Tibial artery (tissue), 4 donors: ENCODE measurements at regions not wholly inside any gene's neighbourhood (a gene's known extent, or its start where the extent isn't known, plus 50 kb on each side); places are given as distances from the start of the nearest gene placed in this dataset.

Source experiments
- DNase-seq, 2 donors: peaks; one replicate each; pipeline ENCODE4 v3.0.0-alpha.2; 2019
- H3K27ac ChIP-seq, 2 donors: fragments of 200-600 bp; sonication (generic) in 1 of 2; 1 replicate in 1 of 2; 2 replicates in 1 of 2; pipeline ENCODE4 v1.5.1; 2018 to 2019; ENCODE audit warnings: mild to moderate bottlenecking in 1 of 2
- H3K27me3 ChIP-seq, 2 donors: fragments of 200-600 bp; sonication (generic) in 1 of 2; one replicate each; pipeline versions ENCODE4 v1.5.1 to v1.6.0; 2016 to 2019
- H3K36me3 ChIP-seq, 3 donors: fragments of 200-600 bp; sonication (generic) in 2 of 3; one replicate each; pipeline ENCODE4 v1.5.1; 2016 to 2019; ENCODE audit warnings: mild to moderate bottlenecking in 2 of 3
- H3K4me1 ChIP-seq, 4 donors: fragments of 200-600 bp; sonication (generic) in 2 of 4; 1 replicate in 3 of 4; 2 replicates in 1 of 4; pipeline ENCODE4 v1.5.1; 2016 to 2019
- H3K4me3 ChIP-seq, 2 donors: fragments of 200-600 bp; sonication (generic) in 1 of 2; 1 replicate in 1 of 2; 2 replicates in 1 of 2; pipeline ENCODE4 v1.5.1; 2018 to 2019; ENCODE audit warnings: mild to moderate bottlenecking in 2 of 2
- H3K9me3 ChIP-seq, 3 donors: fragments of 200-600 bp; sonication (generic) in 1 of 3; one replicate each; pipeline ENCODE4 v1.5.1; 2016 to 2019
- intact Hi-C: fragments of 100-400 bp; cut with DNase I; formaldehyde crosslinking; loops from one replicate; pipeline ENCODE4 v1.15.0; 2023; ENCODE audit warnings: low total_unique reads
- TF ChIP-seq, protein P1 (sequence below), 2 experiments: fragments of 200-600 bp in 1 of 2; fragments of 450-650 bp in 1 of 2; IDR thresholded peaks; one replicate each; pipeline ENCODE4 v1.5.1; 2017 to 2019; ENCODE audit warnings: antibody characterized with exemption in 2 of 2, mild to moderate bottlenecking in 1 of 2, moderate library complexity in 1 of 2

DNA sequence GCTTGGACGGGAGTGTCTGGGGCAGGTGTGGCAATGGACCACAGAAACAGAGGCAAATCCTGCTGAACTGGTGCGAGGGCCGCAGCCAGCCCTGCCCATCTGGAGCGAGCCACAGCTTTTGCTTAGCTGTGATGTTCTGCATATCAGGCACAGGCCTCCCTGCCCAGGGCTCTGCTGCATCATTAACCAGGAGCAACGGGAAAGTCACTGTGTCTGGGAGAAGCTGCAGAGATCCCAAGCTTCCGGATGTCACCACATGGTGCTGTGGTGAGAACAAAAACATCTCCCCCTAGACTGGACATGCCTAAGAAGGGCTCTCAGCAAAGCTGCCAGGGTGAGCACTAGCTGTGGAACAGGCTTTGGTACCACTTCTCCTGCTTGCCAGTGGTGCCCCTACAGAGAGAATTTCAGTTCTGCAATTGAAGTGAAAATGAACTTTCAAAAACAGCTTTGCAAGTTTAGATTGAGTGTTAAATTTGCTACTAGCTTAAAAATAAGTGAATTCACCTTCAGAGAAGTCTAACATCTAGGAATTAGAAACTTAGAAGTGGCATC is 172.9 kb upstream of the MYT1L start:
- no peak for DNase-seq
- no peaks in the 10 kb centered on the region for H3K4me1 ChIP-seq
- H3K27ac ChIP-seq = no peak overlapping the region
- H3K4me3 ChIP-seq = no peak overlapping the region
- intact Hi-C loops = no loop called here
- peaks cover 0 to 12% (median 0%) of the 10 kb centered on the region in 3 donors for H3K9me3 ChIP-seq
- H3K36me3 ChIP-seq = no peaks in the 10 kb centered on the region
- TF ChIP-seq, protein P1, sequence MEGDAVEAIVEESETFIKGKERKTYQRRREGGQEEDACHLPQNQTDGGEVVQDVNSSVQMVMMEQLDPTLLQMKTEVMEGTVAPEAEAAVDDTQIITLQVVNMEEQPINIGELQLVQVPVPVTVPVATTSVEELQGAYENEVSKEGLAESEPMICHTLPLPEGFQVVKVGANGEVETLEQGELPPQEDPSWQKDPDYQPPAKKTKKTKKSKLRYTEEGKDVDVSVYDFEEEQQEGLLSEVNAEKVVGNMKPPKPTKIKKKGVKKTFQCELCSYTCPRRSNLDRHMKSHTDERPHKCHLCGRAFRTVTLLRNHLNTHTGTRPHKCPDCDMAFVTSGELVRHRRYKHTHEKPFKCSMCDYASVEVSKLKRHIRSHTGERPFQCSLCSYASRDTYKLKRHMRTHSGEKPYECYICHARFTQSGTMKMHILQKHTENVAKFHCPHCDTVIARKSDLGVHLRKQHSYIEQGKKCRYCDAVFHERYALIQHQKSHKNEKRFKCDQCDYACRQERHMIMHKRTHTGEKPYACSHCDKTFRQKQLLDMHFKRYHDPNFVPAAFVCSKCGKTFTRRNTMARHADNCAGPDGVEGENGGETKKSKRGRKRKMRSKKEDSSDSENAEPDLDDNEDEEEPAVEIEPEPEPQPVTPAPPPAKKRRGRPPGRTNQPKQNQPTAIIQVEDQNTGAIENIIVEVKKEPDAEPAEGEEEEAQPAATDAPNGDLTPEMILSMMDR (IDR thresholded peaks at IDR 0.05) = no peak
- H3K27me3 ChIP-seq = peaks cover 0 to 6% of the 10 kb centered on the region in 2 donors

DNA sequence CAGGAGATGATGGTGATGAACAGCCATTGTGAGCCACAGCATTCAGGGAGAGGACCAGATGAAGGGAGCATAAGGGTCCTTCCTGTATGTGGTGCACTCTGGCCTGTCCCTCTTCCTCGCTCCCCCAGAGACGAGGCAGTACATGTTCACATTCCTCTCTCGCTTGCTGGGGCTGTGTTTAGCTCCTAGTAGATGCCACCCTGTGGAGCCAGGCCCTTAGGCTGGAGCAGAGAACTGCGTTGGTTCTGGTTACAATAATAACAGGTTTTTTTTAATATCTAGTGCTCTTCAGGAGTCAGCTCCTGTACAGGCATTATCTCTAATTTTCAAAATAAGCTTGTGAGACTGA is 171.1 kb upstream of the MYT1L start:
- no peaks in the 10 kb centered on the region for H3K27me3 ChIP-seq
- H3K4me3 ChIP-seq = no peak overlapping the region
- peaks cover 0 to 12% (median 0%) of the 10 kb centered on the region in 3 donors for H3K9me3 ChIP-seq
- no peak overlapping the region for H3K27ac ChIP-seq
- DNase-seq = no peak
- H3K4me1 ChIP-seq = no peaks in the 10 kb centered on the region
- H3K36me3 ChIP-seq = no peaks in the 10 kb centered on the region
- TF ChIP-seq, protein P1 (IDR thresholded peaks at IDR 0.05) = no peak
- intact Hi-C loops = no loop called here

DNA sequence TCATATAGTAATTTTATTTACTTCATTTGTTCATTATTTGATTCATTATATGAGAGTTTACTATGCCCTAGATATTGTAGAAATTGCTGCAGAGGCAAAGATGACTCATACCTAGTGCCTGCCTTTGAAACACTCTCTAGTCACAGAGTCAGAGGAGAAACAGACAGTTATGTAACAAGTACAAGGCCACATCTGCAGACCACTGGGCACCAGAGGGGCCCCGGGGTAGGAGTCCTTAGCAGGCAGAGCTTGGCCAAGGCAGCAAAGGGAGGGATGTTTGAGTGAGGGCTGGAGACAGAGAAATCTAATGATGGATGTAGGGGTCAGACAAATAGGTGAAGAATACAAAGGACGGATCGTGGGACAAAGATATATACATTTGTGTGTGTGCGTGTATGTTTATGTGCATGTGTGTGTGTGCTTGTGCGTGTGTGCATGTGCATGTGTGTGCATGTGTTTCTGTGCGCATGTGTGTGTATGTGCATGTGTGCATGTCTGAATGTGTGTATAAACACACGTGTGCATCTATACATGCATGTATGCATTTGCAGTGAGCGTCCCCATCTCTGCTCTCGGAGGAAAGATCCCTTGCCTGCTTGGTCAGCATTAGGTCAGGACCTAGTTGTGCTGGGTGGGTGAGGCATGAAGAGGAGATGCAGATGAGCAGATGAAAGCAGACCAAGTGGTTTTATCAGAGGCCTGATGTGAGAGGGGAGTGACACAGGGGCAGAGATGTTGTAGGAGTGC is 170.6 kb upstream of the MYT1L start:
- no peak for DNase-seq
- TF ChIP-seq, protein P1 (IDR thresholded peaks at IDR 0.05) = no peak
- no peak overlapping the region for H3K4me3 ChIP-seq
- H3K27me3 ChIP-seq = no peaks in the 10 kb centered on the region
- no peaks in the 10 kb centered on the region for H3K4me1 ChIP-seq
- intact Hi-C loops = no loop called here
- no peaks in the 10 kb centered on the region for H3K36me3 ChIP-seq
- H3K27ac ChIP-seq = no peak overlapping the region
- peaks cover 0 to 12% (median 0%) of the 10 kb centered on the region in 3 donors for H3K9me3 ChIP-seq

DNA sequence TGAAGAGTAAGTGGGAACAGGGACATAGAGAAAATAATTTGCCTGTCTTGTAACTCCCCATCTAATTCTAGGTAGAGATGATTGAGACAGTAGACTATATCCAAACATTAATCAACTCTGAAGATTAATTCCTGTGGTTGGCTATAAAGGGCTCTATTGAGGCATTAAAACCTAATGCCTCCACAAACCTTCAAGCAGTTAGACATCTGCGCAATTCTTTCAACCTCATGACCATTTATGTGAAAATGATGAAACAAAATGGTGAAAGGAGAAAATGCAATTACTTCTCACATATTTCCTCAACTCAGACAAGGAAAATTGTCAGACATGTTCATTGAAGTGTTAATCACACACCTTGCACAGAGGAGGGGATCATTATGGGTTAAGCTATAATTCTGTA is 164.5 kb upstream of the MYT1L start:
- TF ChIP-seq, protein P1 (IDR thresholded peaks at IDR 0.05) = no peak
- Histone ChIP-seq H3K4me3 (no peak overlapping the region), H3K27ac (no peak overlapping the region), H3K36me3 (no peaks in the 10 kb centered on the region), H3K27me3 (no peaks in the 10 kb centered on the region), H3K4me1 (no peaks in the 10 kb centered on the region), H3K9me3 (no peaks in the 10 kb centered on the region)
- intact Hi-C loops = no loop called here
- DNase-seq = no peak

DNA sequence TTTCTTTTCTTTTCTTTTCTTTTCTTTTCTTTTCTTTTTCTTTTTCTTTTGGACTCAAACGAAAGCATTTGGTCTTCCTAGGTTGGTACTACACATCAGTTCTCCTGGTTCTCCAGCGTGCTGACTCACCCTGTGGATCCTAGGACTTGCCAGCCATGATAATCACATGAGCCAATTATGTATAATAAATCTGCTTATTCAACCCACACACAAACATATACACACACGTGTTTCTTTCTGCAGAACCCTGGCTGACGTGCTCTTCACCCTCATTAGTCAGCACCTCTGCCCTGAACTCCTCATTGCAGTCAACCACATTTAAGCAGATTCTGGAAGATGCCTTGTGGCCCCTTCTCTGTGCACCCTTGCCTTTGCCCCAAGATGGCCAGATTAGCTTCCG is 162.4 kb upstream of the MYT1L start:
- Histone ChIP-seq H3K9me3 (no peaks in the 10 kb centered on the region), H3K27me3 (no peaks in the 10 kb centered on the region), H3K4me3 (no peak overlapping the region), H3K4me1 (no peaks in the 10 kb centered on the region), H3K27ac (no peak overlapping the region), H3K36me3 (no peaks in the 10 kb centered on the region)
- intact Hi-C loops = no loop called here
- DNase-seq = no peak
- TF ChIP-seq, protein P1 (IDR thresholded peaks at IDR 0.05) = no peak
